GM10248 (cell line): ENCODE measurements at regions not wholly inside any gene's neighbourhood (a gene's known extent, or its start where the extent isn't known, plus 50 kb on each side); places are given as distances from the start of the nearest gene placed in this dataset.
A peak's percentile ranks its signal among the peaks of the same experiment; 100 is the strongest.

Experiments
- CTCF ChIA-PET: fragments of 300-600 bp; sonication (Branson Sonifier 250); formaldehyde crosslinking; extraction: SDS; loops from one replicate; lab custom pipeline; 2021; ENCODE audit warnings: antibody characterized with exemption; lab: Yijun Ruan, JAX
- POLR2A ChIA-PET: fragments of 350-650 bp; sonication (Branson Sonifier 250); formaldehyde crosslinking; extraction: SDS; loops from one replicate; lab custom pipeline; 2020; ENCODE audit warnings: antibody characterized with exemption; lab: Yijun Ruan, JAX
- DNase-seq: peaks from one replicate; pipeline ENCODE4 v3.0.0; 2012; ENCODE audit errors: extremely low spot score
- CTCF ChIP-seq: IDR thresholded peaks from 2 replicates; pipeline ENCODE4 v1.5.1; 2012; ENCODE audit warnings: mild to moderate bottlenecking, low read depth; ENCODE audit errors: extremely low read depth, missing control alignments, control extremely low read depth

GRCh38 chrX:145178268-145178667 lies 69.0 kb upstream of the SPANXN1 start:
- ChIA-PET POLR2A (no interaction called here), CTCF (no interaction called here)
- TF ChIP-seq CTCF, result no peak
- no peak for DNase-seq

DNA sequence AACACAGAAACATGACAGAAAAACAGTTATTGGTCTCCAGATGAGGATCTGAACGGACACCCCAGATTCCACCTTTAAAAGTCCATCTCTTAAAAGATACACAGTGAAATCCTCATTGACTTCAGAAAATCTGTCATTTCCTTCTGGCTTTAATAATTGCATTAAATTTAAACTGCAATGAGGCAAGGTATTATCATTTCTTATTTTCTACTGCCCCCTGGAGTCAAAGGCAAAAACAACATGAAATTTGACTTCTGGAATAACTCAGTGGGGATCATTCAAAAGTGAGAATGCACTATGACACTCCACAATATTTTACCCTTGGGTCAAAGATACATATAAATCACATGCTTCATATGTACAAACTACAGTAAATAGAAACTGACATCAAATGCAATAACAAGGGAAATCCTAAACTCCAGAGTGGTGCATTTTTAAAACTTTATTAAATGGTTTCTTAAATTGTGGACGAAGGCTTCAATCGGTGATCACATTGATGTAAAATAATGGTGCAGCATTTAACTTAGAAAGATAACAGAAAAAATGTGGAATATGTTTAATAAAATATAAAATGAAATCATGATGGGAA lies 56.4 kb upstream of the SPANXN1 start:
- CTCF ChIA-PET, result no interaction called here
- DNase-seq, result no peak
- POLR2A ChIA-PET, result no interaction called here
- peak; percentile 21 for TF ChIP-seq CTCF
